Sigmoid colon (tissue), 6 donors: ENCODE measurements at regions not wholly inside any gene's neighbourhood (a gene's known extent, or its start where the extent isn't known, plus 50 kb on each side); places are given as distances from the start of the nearest gene placed in this dataset.

ENCODE experiments used
- DNase-seq: peaks from one replicate; pipeline ENCODE4 v3.0.0-alpha.2; 2019
- H3K27ac ChIP-seq, 4 donors: fragments of 200-600 bp; sonication (generic); one replicate each; pipeline ENCODE4 v1.5.1; 2016 to 2019; ENCODE audit warnings: mild to moderate bottlenecking in 1 of 4
- H3K27me3 ChIP-seq, 3 donors: fragments of 200-600 bp; sonication (generic); one replicate each; pipeline ENCODE4 v1.5.1; 2019; ENCODE audit warnings: mild to moderate bottlenecking in 1 of 3
- H3K36me3 ChIP-seq, 4 donors: fragments of 200-600 bp; sonication (generic); one replicate each; pipeline ENCODE4 v1.5.1; 2016 to 2019
- H3K4me1 ChIP-seq, 4 donors: fragments of 200-600 bp; sonication (generic); one replicate each; pipeline ENCODE4 v1.5.1; 2017 to 2019
- H3K4me3 ChIP-seq, 4 donors: fragments of 200-600 bp; sonication (generic); one replicate each; pipeline ENCODE4 v1.5.1; 2017 to 2019; ENCODE audit warnings: mild to moderate bottlenecking in 2 of 4, moderate library complexity in 1 of 4
- H3K9me3 ChIP-seq, 4 donors: fragments of 200-600 bp in 3 of 4; sonication (generic) in 3 of 4; one replicate each; pipeline versions ENCODE4 v1.5.1 to v1.6.1; 2013 to 2019
- CTCF ChIP-seq, 4 experiments: fragments of 450-650 bp in 3 of 4; fragments of 200-600 bp in 1 of 4; IDR thresholded peaks; one replicate each; pipeline ENCODE4 v1.5.1; 2016 to 2019; ENCODE audit warnings: antibody characterized with exemption in 4 of 4, mild to moderate bottlenecking in 3 of 4, moderate library complexity in 2 of 4
- EP300 ChIP-seq, 4 donors: sonication (generic); formaldehyde crosslinking; IDR thresholded peaks; one replicate each; pipeline ENCODE4 v1.6.1; 2017; ENCODE audit warnings: antibody characterized with exemption in 4 of 4
- POLR2A ChIP-seq, 2 donors: fragments of 450-650 bp; IDR thresholded peaks; one replicate each; pipeline ENCODE4 v1.6.1; 2016; ENCODE audit warnings: antibody characterized with exemption in 2 of 2, mild to moderate bottlenecking in 2 of 2, moderate library complexity in 2 of 2
- POLR2AphosphoS5 ChIP-seq, 4 donors: sonication (generic); formaldehyde crosslinking; IDR thresholded peaks; one replicate each; pipeline ENCODE4 v1.6.1; 2017; ENCODE audit warnings: antibody characterized with exemption in 4 of 4
- WGBS, 2 donors: extraction: QIAGEN DNeasy Blood & Tissue Kit; methylation state at CpG; one replicate each; pipeline ENCODE4 v1.1.7; 2013; 5-methylcytosine and 5-hydroxymethylcytosine counted together
- intact Hi-C: fragments of 100-400 bp; cut with DNase I; formaldehyde crosslinking; loops from one replicate; pipeline ENCODE4 v1.15.1; 2023
- donor health status: healthy with polysubstance abuse.
- donor health status: healthy.

DNA sequence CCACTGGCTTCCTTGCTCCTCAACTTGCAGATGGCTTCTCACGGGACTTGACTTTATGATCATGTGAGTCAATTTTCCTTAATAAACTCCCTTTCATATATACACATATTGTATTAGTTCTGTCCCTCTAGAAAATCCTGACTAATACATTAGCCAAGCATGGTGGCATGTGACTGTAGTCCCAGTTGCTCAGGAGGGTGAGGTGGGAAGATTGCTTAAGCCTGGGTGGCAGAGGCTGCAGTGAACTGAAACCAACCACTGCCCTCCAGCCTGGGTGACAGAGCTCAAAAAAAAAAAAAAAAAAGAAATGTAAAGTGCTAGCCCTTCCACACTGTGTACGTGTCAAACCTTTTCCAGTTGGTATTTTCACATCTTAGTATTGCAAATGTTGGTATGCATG lies 857.0 kb downstream of the LTN1 start:
- TF ChIP-seq CTCF (IDR thresholded peaks at IDR 0.05) (no peak), EP300 (IDR thresholded peaks at IDR 0.05) (no peak), POLR2AphosphoS5 (IDR thresholded peaks at IDR 0.05) (no peak), POLR2A (IDR thresholded peaks at IDR 0.05) (no peak)
- DNase-seq, result no peak
- Histone ChIP-seq H3K4me3 (no peak overlapping the region), H3K36me3 (no peaks in the 10 kb centered on the region), H3K4me1 (no peaks in the 10 kb centered on the region), H3K9me3 (no peaks in the 10 kb centered on the region), H3K27me3 (no peaks in the 10 kb centered on the region), H3K27ac (no peak overlapping the region)
- intact Hi-C loops, result no loop called here
- 84 to 89% methylated on average over 2 of the region's 2 CpGs for WGBS, 2 donors

DNA sequence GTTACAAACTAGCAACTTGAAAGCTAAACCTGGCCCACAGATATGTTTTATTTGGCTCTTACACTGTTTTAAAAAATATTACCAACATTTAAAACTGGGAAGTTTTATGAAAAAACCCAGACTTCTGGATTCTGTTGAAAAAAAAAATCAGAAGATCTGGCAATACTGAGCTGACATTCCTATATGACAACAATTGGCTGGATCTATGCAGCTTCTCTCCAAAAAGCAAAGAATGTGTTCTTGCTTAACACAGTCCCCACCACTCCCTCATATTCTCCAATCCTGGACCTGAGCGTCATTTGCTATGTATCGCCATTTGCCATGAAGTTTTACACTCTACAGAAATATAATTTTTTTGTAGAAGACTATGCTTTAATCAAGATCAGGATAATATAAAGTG lies 859.6 kb downstream of the LTN1 start:
- H3K27ac ChIP-seq, result no peak overlapping the region
- WGBS, 2 donors, result 90 to 97% methylated on average over 2 of the region's 2 CpGs
- no peaks in the 10 kb centered on the region for H3K27me3 ChIP-seq
- intact Hi-C loops, result no loop called here
- no peaks in the 10 kb centered on the region for H3K9me3 ChIP-seq
- H3K36me3 ChIP-seq, result no peaks in the 10 kb centered on the region
- H3K4me3 ChIP-seq, result no peak overlapping the region
- DNase-seq, result no peak
- TF ChIP-seq POLR2AphosphoS5 (IDR thresholded peaks at IDR 0.05), result no peak
- no peak for TF ChIP-seq EP300 (IDR thresholded peaks at IDR 0.05)
- TF ChIP-seq POLR2A (IDR thresholded peaks at IDR 0.05), result no peak
- no peak for TF ChIP-seq CTCF (IDR thresholded peaks at IDR 0.05)
- H3K4me1 ChIP-seq, result no peaks in the 10 kb centered on the region

DNA sequence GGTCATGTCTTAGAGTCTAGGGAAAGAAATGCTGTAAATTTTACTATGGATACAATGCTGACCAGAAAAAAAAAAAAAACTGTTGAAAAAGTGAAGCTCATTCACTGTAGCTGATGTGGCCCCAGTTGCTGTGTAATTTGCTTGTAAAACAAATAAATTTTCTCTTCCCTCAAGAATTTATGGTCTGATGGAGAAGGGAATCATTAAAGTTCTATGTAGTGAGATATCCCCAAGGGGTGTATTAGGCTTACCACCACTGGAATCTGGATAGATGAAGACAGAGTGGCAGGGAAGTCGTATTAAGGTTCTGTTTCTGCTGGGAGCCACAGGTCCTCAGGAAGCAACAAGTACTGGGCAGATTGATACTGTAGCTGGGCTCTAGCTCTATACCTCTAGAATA lies 860.0 kb downstream of the LTN1 start:
- Histone ChIP-seq H3K4me1 (no peaks in the 10 kb centered on the region), H3K9me3 (no peaks in the 10 kb centered on the region), H3K4me3 (no peak overlapping the region), H3K36me3 (no peaks in the 10 kb centered on the region), H3K27me3 (no peaks in the 10 kb centered on the region), H3K27ac (no peak overlapping the region)
- intact Hi-C loops, result no loop called here
- no peak for DNase-seq
- 80 to 84% methylated on average over 1 of the region's 1 CpG for WGBS, 2 donors
- TF ChIP-seq POLR2AphosphoS5 (IDR thresholded peaks at IDR 0.05), result no peak
- TF ChIP-seq POLR2A (IDR thresholded peaks at IDR 0.05), result no peak
- TF ChIP-seq CTCF (IDR thresholded peaks at IDR 0.05), result no peak
- TF ChIP-seq EP300 (IDR thresholded peaks at IDR 0.05), result no peak

DNA sequence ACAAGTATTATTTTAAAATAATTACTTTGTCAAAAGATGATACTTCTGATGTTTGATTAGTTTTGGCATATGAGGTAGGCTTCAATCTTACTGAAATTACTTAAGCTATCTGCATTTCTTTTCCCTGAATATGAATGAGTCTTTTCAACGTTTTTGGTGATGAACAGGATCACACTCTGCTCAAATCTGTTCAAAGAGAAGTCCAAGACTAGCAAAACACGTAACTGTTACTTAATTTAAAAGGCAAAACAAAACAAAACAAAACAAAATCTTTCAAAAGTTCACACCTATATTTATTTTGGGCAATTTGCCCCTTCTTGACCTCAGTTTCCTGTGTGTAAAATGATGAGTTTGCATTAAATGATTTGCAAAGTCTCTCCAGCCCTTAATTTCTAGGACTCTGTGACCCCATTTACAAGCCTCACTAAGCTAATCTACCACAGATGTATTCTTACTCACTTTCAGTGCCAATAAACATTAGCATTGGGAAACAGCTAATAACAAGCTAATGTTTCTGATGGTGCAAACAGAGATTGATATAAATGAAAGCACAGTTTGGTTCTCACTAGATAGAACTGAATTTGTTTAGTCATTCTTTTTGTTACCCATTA lies 865.4 kb downstream of the LTN1 start:
- intact Hi-C loops, result no loop called here
- Histone ChIP-seq H3K36me3 (no peaks in the 10 kb centered on the region), H3K4me3 (no peak overlapping the region), H3K27ac (peak overlapping the region in 1 of 4 donors; percentile 57), H3K4me1 (no peaks in the 10 kb centered on the region), H3K9me3 (no peaks in the 10 kb centered on the region), H3K27me3 (no peaks in the 10 kb centered on the region)
- 41 to 45% methylated on average over 2 of the region's 2 CpGs for WGBS, 2 donors
- TF ChIP-seq CTCF (IDR thresholded peaks at IDR 0.05), result no peak
- no peak for DNase-seq

DNA sequence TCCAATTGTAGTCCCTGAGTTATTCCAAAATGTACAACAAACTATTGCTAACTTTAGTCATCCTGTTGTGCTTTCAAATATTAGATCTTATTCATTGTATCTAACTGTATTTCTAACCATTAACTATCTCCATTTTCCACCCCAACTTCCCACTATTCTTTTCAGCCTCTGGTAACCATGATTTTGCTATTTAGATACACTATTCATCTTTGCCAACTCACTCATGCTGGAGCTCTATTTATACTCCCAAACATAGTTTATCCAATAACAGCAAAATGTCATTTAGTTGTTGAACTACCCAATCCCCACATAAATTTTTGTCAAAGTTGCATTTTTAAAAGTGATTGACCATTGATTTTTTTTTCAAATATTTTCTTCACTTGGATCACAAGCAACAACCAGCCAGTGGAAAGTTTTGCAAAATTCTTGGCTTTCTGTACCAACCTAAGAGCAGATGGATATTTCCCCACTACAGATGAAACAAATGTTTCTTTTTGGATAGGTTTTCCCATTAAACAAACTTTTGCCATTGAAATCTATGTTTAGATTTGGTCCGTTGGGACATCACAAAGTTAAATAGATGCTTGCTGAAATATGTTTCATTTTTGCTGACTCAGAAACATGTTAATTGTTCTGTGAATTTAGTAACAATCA lies 866.0 kb downstream of the LTN1 start:
- Histone ChIP-seq H3K36me3 (no peaks in the 10 kb centered on the region), H3K4me1 (no peaks in the 10 kb centered on the region), H3K9me3 (no peaks in the 10 kb centered on the region), H3K27ac (peak overlapping the region in 1 of 4 donors; percentile 57), H3K27me3 (no peaks in the 10 kb centered on the region), H3K4me3 (no peak overlapping the region)
- no peak for DNase-seq
- no peak for TF ChIP-seq POLR2AphosphoS5 (IDR thresholded peaks at IDR 0.05)
- TF ChIP-seq CTCF (IDR thresholded peaks at IDR 0.05), result no peak
- no peak for TF ChIP-seq EP300 (IDR thresholded peaks at IDR 0.05)
- TF ChIP-seq POLR2A (IDR thresholded peaks at IDR 0.05), result no peak
- intact Hi-C loops, result no loop called here
- WGBS, 2 donors, result 66 to 80% methylated on average over 1 of the region's 1 CpG
